ENCODE measurements at regions not wholly inside any gene's neighbourhood (a gene's known extent, or its start where the extent isn't known, plus 50 kb on each side); places are given as distances from the start of the nearest gene placed in this dataset.

GRCh38 chr9:28234133-28234893, 661.0 kb upstream of the C9orf72 start:
- DNase-seq = no peak

GRCh38 chr9:28234894-28235277, 661.6 kb upstream of the C9orf72 start:
- no peak for DNase-seq

- DNase-seq = no peak
Observed at GRCh38 chr9:28249424-28249823, 676.1 kb upstream of the C9orf72 start.

GRCh38 chr9:28255174-28255573, 681.9 kb upstream of the C9orf72 start:
- no peak for DNase-seq

- DNase-seq = no peak
Observed at GRCh38 chr9:28260330-28260729, 687.0 kb upstream of the C9orf72 start.

- no peak for DNase-seq
Observed at GRCh38 chr9:28264368-28264767, 691.1 kb upstream of the C9orf72 start.

- DNase-seq = no peak
Observed at GRCh38 chr9:28267351-28267750, 694.1 kb upstream of the C9orf72 start.

- DNase-seq = no peak
Observed at GRCh38 chr9:28270156-28270555, 696.9 kb upstream of the C9orf72 start.

- no peak for DNase-seq
Observed at GRCh38 chr9:28272127-28272526, 698.8 kb upstream of the C9orf72 start.

GRCh38 chr9:28287455-28287854, 714.2 kb upstream of the C9orf72 start:
- peak; percentile 32 for DNase-seq

GRCh38 chr9:28289746-28290145, 716.5 kb upstream of the C9orf72 start:
- DNase-seq = peak; percentile 34

GRCh38 chr9:28293369-28294090, 720.2 kb upstream of the C9orf72 start:
- DNase-seq = no peak

- no peak for DNase-seq
Observed at GRCh38 chr9:28301281-28301680, 728.0 kb upstream of the C9orf72 start.

- peak; percentile 58 for DNase-seq
Observed at GRCh38 chr9:28317745-28318144, 744.5 kb upstream of the C9orf72 start.

- no peak for DNase-seq
Observed at GRCh38 chr9:28318515-28318914, 745.2 kb upstream of the C9orf72 start.

GRCh38 chr9:28319981-28320380, 746.7 kb upstream of the C9orf72 start:
- no peak for DNase-seq

- peak; percentile 81 for DNase-seq
Observed at GRCh38 chr9:28320616-28321015, 747.3 kb upstream of the C9orf72 start.

- DNase-seq = peak; percentile 80
Observed at GRCh38 chr9:28329323-28329722, 756.0 kb upstream of the C9orf72 start.

GRCh38 chr9:28332648-28333047, 759.4 kb upstream of the C9orf72 start:
- no peak for DNase-seq

GRCh38 chr9:28341913-28342312, 768.6 kb upstream of the C9orf72 start:
- no peak for DNase-seq

GRCh38 chr9:28342815-28343338, 769.6 kb upstream of the C9orf72 start:
- DNase-seq = peak; percentile 90

GRCh38 chr9:28363151-28363562, 789.9 kb upstream of the C9orf72 start:
- DNase-seq = no peak

GRCh38 chr9:28365020-28365640, 791.8 kb upstream of the C9orf72 start:
- DNase-seq = peak; percentile 32

- peak; percentile 17 for DNase-seq
Observed at GRCh38 chr9:28365728-28366127, 792.4 kb upstream of the C9orf72 start.

All from NCI-H69 (cell line).